MM.1S (cell line): ENCODE measurements at regions not wholly inside any gene's neighbourhood (a gene's known extent, or its start where the extent isn't known, plus 50 kb on each side); places are given as distances from the start of the nearest gene placed in this dataset.

Experiments
- DNase-seq: peaks from one replicate; pipeline ENCODE4 v3.0.0-alpha.2; 2015
- H2AFZ ChIP-seq: fragments of 300-600 bp; sonication (generic); 2 replicates; pipeline ENCODE4 v1.6.0; 2016; ENCODE audit warnings: antibody characterized with exemption, low read length
- H3F3A ChIP-seq: fragments of 300-600 bp; sonication (generic); 2 replicates; pipeline ENCODE4 v1.6.1; 2016; ENCODE audit warnings: mild to moderate bottlenecking, antibody characterized with exemption, low read length, moderate library complexity, mixed read lengths; ENCODE audit not compliant: insufficient read depth
- H3K27ac ChIP-seq: fragments of 300-600 bp; sonication (generic); 2 replicates; pipeline ENCODE4 v1.5.1; 2016; ENCODE audit warnings: mild to moderate bottlenecking, low read length
- H3K27me3 ChIP-seq: fragments of 300-600 bp; sonication (generic); replicated peaks from 2 replicates; pipeline ENCODE4 v1.6.0; 2016; ENCODE audit warnings: low read length; ENCODE audit not compliant: insufficient read depth
- H3K36me3 ChIP-seq: fragments of 300-600 bp; sonication (generic); replicated peaks from 2 replicates; pipeline ENCODE4 v1.6.1; 2016; ENCODE audit warnings: mild to moderate bottlenecking, low read length, mixed read lengths; ENCODE audit not compliant: insufficient read depth
- H3K4me1 ChIP-seq: fragments of 300-600 bp; sonication (generic); 2 replicates; pipeline ENCODE4 v1.6.1; 2016; ENCODE audit warnings: low read length, mixed read lengths
- H3K4me2 ChIP-seq: fragments of 300-600 bp; sonication (generic); 2 replicates; pipeline ENCODE4 v1.6.0; 2016; ENCODE audit warnings: low read depth, low read length
- H3K4me3 ChIP-seq: fragments of 300-600 bp; sonication (generic); 2 replicates; pipeline ENCODE4 v1.5.1; 2016; ENCODE audit warnings: low read length, mixed read lengths
- H3K79me2 ChIP-seq: fragments of 300-600 bp; sonication (generic); 2 replicates; pipeline ENCODE4 v1.6.1; 2016; ENCODE audit warnings: mixed run types, low read length, mixed read lengths
- H3K9ac ChIP-seq: fragments of 300-600 bp; sonication (generic); 2 replicates; pipeline ENCODE4 v1.6.1; 2016; ENCODE audit warnings: low read length, mixed read lengths
- H3K9me2 ChIP-seq: fragments of 300-600 bp; sonication (generic); replicated peaks from 2 replicates; pipeline ENCODE4 v1.6.1; 2016; ENCODE audit warnings: mild to moderate bottlenecking, low read length, mixed read lengths; ENCODE audit not compliant: insufficient read depth
- H3K9me3 ChIP-seq: fragments of 300-600 bp; sonication (generic); replicated peaks from 2 replicates; pipeline ENCODE4 v1.6.1; 2016; ENCODE audit warnings: mild to moderate bottlenecking, low read length, mixed read lengths; ENCODE audit not compliant: insufficient read depth
- H4K20me1 ChIP-seq: fragments of 300-600 bp; sonication (generic); 2 replicates; pipeline ENCODE4 v1.6.1; 2016; ENCODE audit warnings: mild to moderate bottlenecking, low read length, moderate library complexity, mixed read lengths; ENCODE audit not compliant: insufficient read depth
- EZH2 ChIP-seq: fragments of 300-600 bp; sonication (generic); optimal IDR thresholded peaks from 2 replicates; pipeline ENCODE3; 2017; ENCODE audit warnings: low read depth, mild to moderate bottlenecking, antibody characterized with exemption, low read length, mixed read lengths
- EZH2phosphoT487 ChIP-seq: fragments of 300-600 bp; sonication (generic); IDR thresholded peaks from 2 replicates; pipeline ENCODE4 v1.6.1; 2018; ENCODE audit warnings: antibody characterized with exemption, low read length
- TF ChIP-seq, protein P1 (sequence below): fragments of 300-600 bp; sonication (generic); IDR thresholded peaks from 2 replicates; pipeline ENCODE4 v1.5.1; 2016; ENCODE audit warnings: antibody characterized with exemption, low read length, mixed read lengths

GRCh38 chr5:104659497-104659896 lies 1096.9 kb upstream of the NUDT12 start:
- Histone ChIP-seq H3F3A (no peaks in the 10 kb centered on the region), H3K9ac (no peak overlapping the region), H2AFZ (no peak overlapping the region), H3K79me2 (no peaks in the 10 kb centered on the region), H3K36me3 (no peaks in the 10 kb centered on the region), H3K4me2 (no peak overlapping the region), H3K9me3 (no peaks in the 10 kb centered on the region), H3K27me3 (no peaks in the 10 kb centered on the region), H4K20me1 (no peaks in the 10 kb centered on the region), H3K4me3 (no peak overlapping the region), H3K4me1 (no peaks in the 10 kb centered on the region), H3K27ac (no peak overlapping the region), H3K9me2 (no peaks in the 10 kb centered on the region)
- no peak for TF ChIP-seq EZH2phosphoT487
- TF ChIP-seq, protein P1, sequence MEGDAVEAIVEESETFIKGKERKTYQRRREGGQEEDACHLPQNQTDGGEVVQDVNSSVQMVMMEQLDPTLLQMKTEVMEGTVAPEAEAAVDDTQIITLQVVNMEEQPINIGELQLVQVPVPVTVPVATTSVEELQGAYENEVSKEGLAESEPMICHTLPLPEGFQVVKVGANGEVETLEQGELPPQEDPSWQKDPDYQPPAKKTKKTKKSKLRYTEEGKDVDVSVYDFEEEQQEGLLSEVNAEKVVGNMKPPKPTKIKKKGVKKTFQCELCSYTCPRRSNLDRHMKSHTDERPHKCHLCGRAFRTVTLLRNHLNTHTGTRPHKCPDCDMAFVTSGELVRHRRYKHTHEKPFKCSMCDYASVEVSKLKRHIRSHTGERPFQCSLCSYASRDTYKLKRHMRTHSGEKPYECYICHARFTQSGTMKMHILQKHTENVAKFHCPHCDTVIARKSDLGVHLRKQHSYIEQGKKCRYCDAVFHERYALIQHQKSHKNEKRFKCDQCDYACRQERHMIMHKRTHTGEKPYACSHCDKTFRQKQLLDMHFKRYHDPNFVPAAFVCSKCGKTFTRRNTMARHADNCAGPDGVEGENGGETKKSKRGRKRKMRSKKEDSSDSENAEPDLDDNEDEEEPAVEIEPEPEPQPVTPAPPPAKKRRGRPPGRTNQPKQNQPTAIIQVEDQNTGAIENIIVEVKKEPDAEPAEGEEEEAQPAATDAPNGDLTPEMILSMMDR: no peak
- TF ChIP-seq EZH2: no peak
- DNase-seq: no peak

- TF ChIP-seq EZH2phosphoT487 (no peak), EZH2 (no peak)
- TF ChIP-seq, protein P1: no peak
- no peaks in the 10 kb centered on the region for H3K9me3 ChIP-seq
- no peak overlapping the region for H3K4me3 ChIP-seq
- no peak overlapping the region for H3K4me2 ChIP-seq
- H2AFZ ChIP-seq: no peak overlapping the region
- no peaks in the 10 kb centered on the region for H3F3A ChIP-seq
- H3K27me3 ChIP-seq: no peaks in the 10 kb centered on the region
- H3K9me2 ChIP-seq: no peaks in the 10 kb centered on the region
- DNase-seq: no peak
- no peak overlapping the region for H3K27ac ChIP-seq
- no peaks in the 10 kb centered on the region for H4K20me1 ChIP-seq
- H3K79me2 ChIP-seq: no peaks in the 10 kb centered on the region
- no peaks in the 10 kb centered on the region for H3K36me3 ChIP-seq
- H3K4me1 ChIP-seq: no peaks in the 10 kb centered on the region
- no peak overlapping the region for H3K9ac ChIP-seq
Measured at GRCh38 chr5:104652271-104652861, 1089.8 kb upstream of the NUDT12 start.

GRCh38 chr5:104650313-104651055 lies 1087.9 kb upstream of the NUDT12 start:
- H3K9me2 ChIP-seq: no peaks in the 10 kb centered on the region
- no peaks in the 10 kb centered on the region for H4K20me1 ChIP-seq
- TF ChIP-seq, protein P1: no peak
- TF ChIP-seq EZH2 (no peak), EZH2phosphoT487 (no peak)
- no peak overlapping the region for H3K9ac ChIP-seq
- no peaks in the 10 kb centered on the region for H3K9me3 ChIP-seq
- H3K79me2 ChIP-seq: no peaks in the 10 kb centered on the region
- H3K36me3 ChIP-seq: no peaks in the 10 kb centered on the region
- no peak overlapping the region for H3K27ac ChIP-seq
- no peak overlapping the region for H3K4me2 ChIP-seq
- no peaks in the 10 kb centered on the region for H3K27me3 ChIP-seq
- DNase-seq: no peak
- no peak overlapping the region for H3K4me3 ChIP-seq
- no peaks in the 10 kb centered on the region for H3K4me1 ChIP-seq
- no peak overlapping the region for H2AFZ ChIP-seq
- no peaks in the 10 kb centered on the region for H3F3A ChIP-seq
